ENCODE measurements at regions not wholly inside any gene's neighbourhood (a gene's known extent, or its start where the extent isn't known, plus 50 kb on each side); places are given as distances from the start of the nearest gene placed in this dataset.
A peak's percentile ranks its signal among the peaks of the same experiment; 100 is the strongest.

DNA sequence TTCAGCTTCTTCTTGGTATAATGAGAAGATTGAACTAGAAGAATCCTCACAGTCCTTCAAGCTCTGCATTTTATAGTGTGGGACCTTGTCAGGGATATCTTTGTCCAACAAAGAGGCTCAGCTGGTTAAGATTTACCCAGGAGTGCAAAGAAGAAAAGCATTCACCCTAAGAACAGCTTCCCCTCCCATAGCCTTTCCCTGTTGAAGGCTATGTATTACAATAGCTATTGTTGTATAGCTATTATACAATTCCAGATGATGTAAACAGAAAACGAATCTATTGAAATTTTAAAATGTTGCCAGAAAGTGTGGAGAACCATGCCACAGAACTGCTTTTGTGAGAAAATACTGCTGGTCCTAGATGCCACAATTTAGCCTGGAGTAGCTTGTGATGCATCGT is 85.5 kb upstream of the CNKSR3 start:
- DNase-seq, result no peak
- intact Hi-C loops (cut with DNase I, micrococcal nuclease), result no loop called here
- ATAC-seq, result no peak

DNA sequence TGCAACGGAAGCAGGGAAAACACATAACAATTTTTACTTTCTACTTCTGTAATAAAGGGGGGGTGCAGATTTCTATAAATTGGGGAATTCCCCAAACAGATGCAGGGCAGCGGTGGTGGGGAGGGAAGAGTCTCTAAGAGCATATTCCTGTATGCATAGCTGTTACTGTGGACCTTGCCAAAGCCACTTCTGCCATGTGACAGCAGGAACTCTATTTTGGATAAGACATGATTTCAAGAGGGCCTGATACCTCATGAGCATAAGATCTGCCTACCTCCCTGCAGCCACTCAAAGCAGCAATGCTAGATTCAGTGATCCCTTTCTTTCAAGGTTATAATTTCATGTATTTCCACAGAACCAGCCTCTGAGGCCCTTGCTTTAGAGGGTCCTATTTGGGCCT is 86.2 kb upstream of the CNKSR3 start:
- ATAC-seq (no peak), DNase-seq (no peak)
- intact Hi-C loops (cut with DNase I, micrococcal nuclease), result no loop called here

DNA sequence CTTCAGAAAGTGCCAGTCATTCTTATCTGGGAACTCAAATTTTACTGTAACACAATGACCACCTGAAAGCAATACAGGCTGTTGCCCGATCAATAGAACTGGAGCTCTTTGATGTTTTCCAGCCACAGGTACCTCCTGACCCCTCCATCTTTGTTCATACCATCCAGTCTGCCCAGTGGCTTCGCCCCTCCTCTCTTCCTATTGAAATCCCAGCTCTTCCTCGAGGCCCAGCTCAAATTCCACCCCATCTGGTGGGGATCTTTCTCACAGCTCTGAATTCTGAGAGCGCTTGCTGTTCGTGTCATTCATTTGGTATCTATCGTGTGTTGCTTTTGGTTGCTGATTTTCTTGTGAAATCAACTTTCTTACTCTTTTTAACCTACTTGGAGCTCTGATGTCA is 87.9 kb upstream of the CNKSR3 start:
- intact Hi-C loops (cut with DNase I, micrococcal nuclease), result no loop called here
- DNase-seq (no peak), ATAC-seq (no peak)

DNA sequence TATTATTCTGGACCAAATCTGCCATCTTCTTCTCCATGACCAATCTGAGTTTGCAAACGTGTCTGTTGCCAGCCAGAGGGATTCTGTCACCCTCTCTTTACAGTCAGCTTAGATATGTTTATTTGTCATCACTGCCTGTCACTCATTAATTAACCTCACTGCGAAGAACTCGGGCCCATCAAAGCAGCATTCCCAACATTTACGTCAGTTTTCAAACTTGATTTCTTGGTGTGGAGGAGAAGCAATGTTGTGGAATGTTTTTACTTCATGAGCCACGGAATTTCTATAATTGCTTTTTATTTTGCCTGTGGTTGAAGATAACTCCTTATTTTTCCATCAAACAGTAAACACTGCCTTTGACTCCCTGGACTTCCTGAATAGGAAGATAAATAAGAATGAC is 91.8 kb upstream of the CNKSR3 start:
- no peak for DNase-seq
- intact Hi-C loops (cut with DNase I, micrococcal nuclease), result no loop called here
- ATAC-seq, result no peak

DNA sequence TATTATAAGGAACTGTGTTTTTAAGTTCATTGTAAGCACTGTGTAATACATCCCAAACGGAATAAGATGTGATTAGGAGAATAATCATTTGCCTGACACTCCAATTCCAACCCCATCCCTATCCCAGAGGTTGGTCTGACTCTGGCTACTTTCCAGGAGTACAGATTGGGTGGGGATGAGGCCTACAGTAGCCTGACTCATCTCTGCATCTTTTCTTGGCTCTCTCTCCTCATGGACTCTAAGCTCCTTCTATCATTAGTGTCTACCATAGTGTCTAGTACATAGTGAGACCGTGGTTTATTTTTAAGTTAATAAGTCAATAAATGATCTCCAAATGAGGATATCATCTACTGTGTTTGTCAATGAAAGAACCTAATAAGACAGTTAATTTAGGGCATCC is 92.2 kb upstream of the CNKSR3 start:
- DNase-seq (no peak), ATAC-seq (no peak)
- intact Hi-C loops (cut with DNase I, micrococcal nuclease), result no loop called here

DNA sequence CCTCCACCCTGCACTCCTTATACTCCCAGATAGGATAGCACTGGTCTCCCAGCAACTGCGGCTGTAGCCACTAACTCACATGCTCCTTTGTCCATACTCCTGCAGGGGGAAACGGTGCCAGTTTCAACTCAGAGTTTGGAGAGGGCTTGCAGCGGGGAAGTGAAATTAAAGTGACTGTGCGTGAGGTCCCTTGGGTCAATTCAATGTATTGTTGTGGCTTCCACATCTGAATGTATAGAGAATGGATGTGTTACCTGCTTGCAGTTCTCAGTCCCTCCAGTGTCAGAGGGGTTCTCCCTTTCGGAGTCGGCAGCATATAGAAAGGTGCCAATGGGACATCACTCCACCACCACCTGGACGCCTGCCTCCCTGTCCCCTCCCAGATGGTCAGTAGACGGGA is 93.6 kb upstream of the CNKSR3 start:
- intact Hi-C loops (cut with DNase I, micrococcal nuclease), result no loop called here
- ATAC-seq (no peak), DNase-seq (no peak)

GRCh38 chr6:154605178-154605881 is 94.8 kb upstream of the CNKSR3 start:
- DNase-seq, result no peak
- intact Hi-C loops (cut with DNase I, micrococcal nuclease), result no loop called here
- ATAC-seq, result no peak

- intact Hi-C loops (cut with DNase I, micrococcal nuclease), result no loop called here
- ATAC-seq, result no peak
- DNase-seq, result no peak
Measured at GRCh38 chr6:154605882-154606370, 95.4 kb upstream of the CNKSR3 start.

DNA sequence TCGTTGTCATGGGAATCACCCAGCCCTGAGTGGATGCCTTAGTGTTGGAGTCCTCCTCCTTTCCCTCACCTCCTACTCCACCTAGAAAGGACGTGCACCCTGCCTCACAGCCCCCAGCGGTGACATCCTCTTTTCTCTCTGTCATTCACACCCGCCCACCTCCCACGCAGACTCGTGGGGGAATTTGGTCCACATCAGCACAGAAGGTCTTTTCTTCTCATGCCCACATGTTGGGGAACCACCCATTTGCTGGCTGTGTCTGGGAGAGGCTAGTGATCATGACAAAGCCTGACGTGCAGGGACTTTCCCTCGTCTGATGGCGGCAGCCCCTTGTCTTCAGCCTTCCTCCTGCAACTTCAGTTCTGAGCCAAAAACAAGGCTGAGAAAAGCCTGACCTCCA is 96.0 kb upstream of the CNKSR3 start:
- intact Hi-C loops (cut with DNase I, micrococcal nuclease), result no loop called here
- ATAC-seq (no peak), DNase-seq (no peak)

DNA sequence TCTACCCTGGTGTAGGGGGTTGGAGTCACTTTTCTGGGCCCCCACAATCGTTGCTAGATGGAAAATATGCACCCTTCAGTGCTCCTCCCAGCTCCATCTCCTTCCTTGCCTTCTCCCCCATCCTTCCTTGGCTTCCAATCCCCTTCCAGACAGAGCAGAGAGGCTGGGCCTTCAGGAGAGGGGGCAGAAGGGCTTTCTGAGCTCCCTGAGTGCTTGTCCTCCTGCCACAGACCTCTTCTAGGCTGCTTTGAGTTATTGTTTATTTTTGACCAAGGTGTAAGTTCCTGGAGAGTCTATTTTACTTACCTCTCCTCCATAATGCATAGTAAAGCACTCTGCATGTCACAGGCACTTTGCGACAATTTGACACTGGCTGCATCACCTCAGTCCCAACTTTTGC is 96.4 kb upstream of the CNKSR3 start:
- no peak for ATAC-seq
- intact Hi-C loops (cut with DNase I, micrococcal nuclease), result no loop called here
- no peak for DNase-seq

GRCh38 chr6:154611241-154611640 is 100.8 kb upstream of the CNKSR3 start:
- ATAC-seq (no peak), DNase-seq (no peak)
- intact Hi-C loops (cut with DNase I, micrococcal nuclease), result no loop called here

DNA sequence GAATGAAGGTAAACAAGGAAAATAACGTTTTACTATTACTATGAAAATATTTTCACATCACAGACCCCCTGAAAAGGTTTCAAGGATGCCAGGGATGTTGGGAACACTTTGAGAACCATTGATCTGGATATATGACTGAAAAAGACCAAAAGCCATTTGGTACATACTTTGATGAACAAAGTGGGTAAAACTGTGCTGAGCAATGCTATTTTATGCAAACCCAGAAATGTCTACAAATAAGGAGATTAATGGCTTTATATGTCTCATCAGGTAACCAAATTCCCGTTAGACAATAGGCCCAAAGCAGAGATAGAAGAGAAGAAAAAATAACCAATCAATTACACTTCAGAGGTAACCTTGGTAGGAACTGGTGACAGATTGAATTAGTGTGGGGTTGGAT is 101.4 kb upstream of the CNKSR3 start:
- DNase-seq, result no peak
- intact Hi-C loops (cut with DNase I, micrococcal nuclease), result no loop called here
- no peak for ATAC-seq

GRCh38 chr6:154613137-154613676 is 102.7 kb upstream of the CNKSR3 start:
- no peak for DNase-seq
- ATAC-seq, result peak; percentile 72
- intact Hi-C loops (cut with DNase I, micrococcal nuclease), result no loop called here

DNA sequence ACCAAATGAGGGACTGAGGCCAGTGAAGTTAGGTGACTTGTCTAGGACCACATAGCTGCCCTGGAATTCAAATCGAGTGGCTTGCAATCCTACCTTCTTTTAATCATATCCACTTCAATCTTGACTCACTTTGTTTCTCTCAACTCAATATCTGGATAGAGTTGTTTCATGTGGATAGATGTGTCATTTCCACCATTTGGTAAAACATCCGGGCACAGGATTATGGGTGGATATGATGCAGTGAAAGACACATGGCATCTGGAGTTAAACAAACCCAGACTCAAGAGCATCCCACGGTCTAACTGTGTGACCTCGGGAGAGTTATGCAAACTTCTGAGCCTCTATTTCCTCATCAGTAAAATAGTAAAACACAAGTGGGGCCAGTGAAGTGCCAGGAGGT is 103.6 kb upstream of the CNKSR3 start:
- no peak for ATAC-seq
- intact Hi-C loops (cut with DNase I, micrococcal nuclease), result no loop called here
- DNase-seq, result no peak

DNA sequence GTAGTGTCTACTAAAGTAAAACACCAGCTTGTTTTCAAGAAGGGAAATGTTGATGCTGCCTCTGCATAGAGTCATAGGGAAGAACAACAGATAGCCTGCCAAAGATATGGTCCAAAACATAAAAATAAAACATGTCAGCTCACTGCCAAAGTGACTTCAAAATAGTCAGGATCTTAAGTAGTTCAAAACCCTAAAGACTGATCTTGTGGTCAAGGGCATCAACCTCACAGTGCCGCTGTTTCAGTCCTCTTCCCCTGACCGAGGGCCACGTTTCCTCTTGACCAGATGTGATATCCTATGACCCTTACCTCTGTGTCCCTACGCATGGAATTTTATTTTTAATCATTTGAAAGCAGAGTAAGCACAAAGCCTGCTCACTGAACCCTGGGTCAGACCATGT is 104.2 kb upstream of the CNKSR3 start:
- intact Hi-C loops (cut with DNase I, micrococcal nuclease), result no loop called here

DNA sequence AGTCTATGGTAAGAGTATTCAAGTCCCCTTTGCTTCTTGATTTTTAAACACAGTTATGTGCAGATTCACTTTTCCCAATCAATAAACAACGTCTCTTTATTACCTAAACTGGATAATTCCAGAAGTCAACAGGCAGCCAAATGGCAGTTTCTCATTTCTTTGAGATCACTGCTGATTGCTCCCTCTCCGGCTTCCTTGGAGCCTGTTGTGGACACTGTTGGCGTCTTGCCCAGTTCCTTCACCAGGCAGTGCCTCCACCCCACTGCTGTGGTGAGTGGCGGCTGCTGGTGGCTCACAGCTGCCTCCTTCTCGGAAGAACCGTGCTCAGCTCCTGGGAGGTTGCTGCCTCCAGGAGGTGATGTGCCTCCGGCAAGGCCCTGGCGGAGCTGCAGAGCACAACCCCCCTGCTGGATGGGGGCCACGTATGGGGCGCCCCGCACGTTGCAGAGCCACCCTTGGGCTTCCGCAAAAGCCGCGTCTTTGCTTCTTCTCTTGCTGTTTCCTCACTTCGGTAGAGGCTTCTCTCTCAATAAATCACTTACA is 105.1 kb upstream of the CNKSR3 start:
- intact Hi-C loops (cut with DNase I, micrococcal nuclease), result no loop called here

More for the DNA sequence above, 104.2 kb upstream of the CNKSR3 start:
- no peak for ATAC-seq
- no peak for DNase-seq

GRCh38 chr6:154617175-154617574 is 106.7 kb upstream of the CNKSR3 start:
- no peak for ATAC-seq

More for the DNA sequence above, 105.1 kb upstream of the CNKSR3 start:
- DNase-seq (peak; percentile 93 to 96), ATAC-seq (peak; percentile 96)

DNA sequence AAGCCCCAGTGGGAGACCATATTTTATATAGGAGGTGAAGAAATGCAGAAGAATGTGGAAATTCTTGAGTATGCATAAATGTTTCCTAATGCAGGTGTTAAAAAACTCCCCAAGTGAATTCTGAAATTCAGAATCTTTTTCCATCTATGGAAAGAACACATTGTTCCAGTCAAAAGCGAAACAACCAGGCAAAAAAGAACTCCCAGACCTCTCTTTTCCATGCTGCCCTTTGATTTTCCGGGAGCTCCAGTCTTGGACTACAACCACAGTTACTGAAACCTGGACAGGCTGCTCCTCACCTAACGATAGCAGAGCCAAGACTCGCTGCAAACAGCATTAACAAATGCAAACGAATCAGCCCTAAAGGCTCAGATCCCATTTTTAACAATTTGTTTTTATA is 108.7 kb upstream of the CNKSR3 start:
- ATAC-seq (no peak), DNase-seq (no peak)
- intact Hi-C loops (cut with DNase I, micrococcal nuclease), result no loop called here

More at GRCh38 chr6:154617175-154617574, 106.7 kb upstream of the CNKSR3 start:
- no peak for DNase-seq
- intact Hi-C loops (cut with DNase I, micrococcal nuclease), result no loop called here

DNA sequence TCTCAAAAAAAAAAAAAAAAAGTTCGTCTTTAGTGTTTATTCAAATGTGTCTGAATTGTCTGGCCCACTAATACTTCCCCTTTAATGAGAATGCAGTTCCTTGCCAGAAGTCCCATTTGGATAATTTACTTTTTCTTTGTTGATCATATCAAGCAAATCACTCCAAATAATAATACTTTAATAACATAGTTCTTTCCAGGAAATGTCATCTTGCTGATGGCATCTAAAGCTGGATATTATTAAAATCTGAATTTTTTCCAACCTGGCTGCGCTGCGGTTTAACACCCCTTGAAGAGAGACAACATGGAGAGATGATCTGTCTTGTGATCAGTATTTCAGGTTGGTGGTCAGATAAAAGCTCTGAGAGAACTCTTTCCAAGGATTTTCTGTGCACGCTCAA is 111.2 kb upstream of the CNKSR3 start:
- ATAC-seq, result no peak
- DNase-seq, result no peak

GRCh38 chr6:154622618-154623336 is 110.4 kb upstream of the SCAF8 start:
- intact Hi-C loops (cut with DNase I, micrococcal nuclease), result no loop called here
- DNase-seq (peak in 1 of 2 donors; percentile 33), ATAC-seq (peak; percentile 67)

More for the DNA sequence above, 111.2 kb upstream of the CNKSR3 start:
- intact Hi-C loops (cut with DNase I, micrococcal nuclease), result no loop called here
